GM18858 (cell line): ENCODE measurements at regions not wholly inside any gene's neighbourhood (a gene's known extent, or its start where the extent isn't known, plus 50 kb on each side); places are given as distances from the start of the nearest gene placed in this dataset.
"Not testable (repeated sequence)": the region's sequence is repeated elsewhere in the genome, so short reads cannot be mapped to it uniquely, and the experiment has no call there.

Experiments used
- ATAC-seq: cut with Tn5 transposase; IDR thresholded peaks from one replicate; pipeline ENCODE4 v1.9.1; 2021; ENCODE audit not compliant: unreplicated experiment

- ATAC-seq, result no peak
These were observed 64.0 kb downstream of the GPRASP3 start for GRCh38 chrX:102784550-102784949.

GRCh38 chrX:102787283-102787682, 66.7 kb downstream of the GPRASP3 start:
- ATAC-seq, result no peak

GRCh38 chrX:102808336-102808735, 87.8 kb downstream of the GPRASP3 start:
- no peak for ATAC-seq

GRCh38 chrX:102818269-102818668, 97.7 kb downstream of the GPRASP3 start:
- not testable (repeated sequence) for ATAC-seq

- no peak for ATAC-seq
These were observed 104.4 kb upstream of the RAB40AL start for GRCh38 chrX:102832661-102833060.

GRCh38 chrX:102833136-102833535, 103.9 kb upstream of the RAB40AL start:
- ATAC-seq, result no peak

GRCh38 chrX:102835504-102836146, 101.4 kb upstream of the RAB40AL start:
- ATAC-seq, result peak; percentile 50

GRCh38 chrX:102837847-102838246, 99.2 kb upstream of the RAB40AL start:
- ATAC-seq, result no peak

- no peak for ATAC-seq
These were observed 96.0 kb upstream of the RAB40AL start for GRCh38 chrX:102840871-102841705.

- no peak for ATAC-seq
These were observed 95.4 kb upstream of the RAB40AL start for GRCh38 chrX:102841706-102842003.

- no peak for ATAC-seq
These were observed 92.1 kb upstream of the RAB40AL start for GRCh38 chrX:102845020-102845419.

- no peak for ATAC-seq
These were observed 90.4 kb upstream of the RAB40AL start for GRCh38 chrX:102846544-102847236.

GRCh38 chrX:102847362-102847761, 89.7 kb upstream of the RAB40AL start:
- ATAC-seq, result no peak

GRCh38 chrX:102849396-102849795, 87.7 kb upstream of the RAB40AL start:
- no peak for ATAC-seq

GRCh38 chrX:102858826-102859549, 78.1 kb upstream of the RAB40AL start:
- not testable (repeated sequence) for ATAC-seq

GRCh38 chrX:102859550-102859871, 77.6 kb upstream of the RAB40AL start:
- no peak for ATAC-seq

GRCh38 chrX:102860235-102860634, 76.8 kb upstream of the RAB40AL start:
- ATAC-seq, result no peak

GRCh38 chrX:102863735-102864134, 73.3 kb upstream of the RAB40AL start:
- peak; percentile 97 for ATAC-seq

- no peak for ATAC-seq
These were observed 70.0 kb upstream of the RAB40AL start for GRCh38 chrX:102866981-102867656.

GRCh38 chrX:102883491-102883890, 53.6 kb upstream of the RAB40AL start:
- no peak for ATAC-seq
